ENCODE measurements at regions not wholly inside any gene's neighbourhood (a gene's known extent, or its start where the extent isn't known, plus 50 kb on each side); places are given as distances from the start of the nearest gene placed in this dataset.

DNA sequence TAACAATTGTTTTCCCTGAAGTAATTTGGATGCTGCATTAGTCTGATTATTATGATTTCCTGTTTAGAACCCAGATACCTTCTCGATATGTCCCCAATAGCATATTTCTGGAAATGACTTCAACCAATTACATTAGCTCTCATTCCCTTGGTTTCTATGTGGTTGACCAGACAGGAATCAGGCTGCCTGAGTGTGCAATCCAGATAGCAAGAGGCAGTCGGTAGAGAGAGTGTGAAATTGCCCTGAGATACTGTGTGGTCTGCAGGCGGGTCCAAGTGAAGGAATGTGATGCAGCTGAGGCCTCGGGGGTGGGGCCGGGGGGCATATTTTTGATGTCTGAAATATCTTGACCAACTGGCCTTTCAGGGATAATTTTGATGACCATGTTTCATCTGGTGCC lies 143.9 kb upstream of the ITGA6 start:
- no peak overlapping the region for H2AK5ac ChIP-seq (ENCODE audit: low read depth, low read length)
- no peaks in the 10 kb centered on the region for H3K27me3 ChIP-seq (replicated peaks in 1 of 4; ENCODE audit: control insufficient read depth in 3 of 4, extremely low read depth in 1 of 4, insufficient read depth in 3 of 4, low read length in 3 of 4)
- H4K5ac ChIP-seq (ENCODE audit: insufficient read length, low read depth, low read length), result no peak overlapping the region
- no peak for FAIRE-seq
- no peak overlapping the region for H3K4ac ChIP-seq (replicated peaks; ENCODE audit: insufficient read length, low read depth, low read length)
- H3K79me1 ChIP-seq (ENCODE audit: low read depth, low read length), result no peaks in the 10 kb centered on the region
- no peak overlapping the region for H3K14ac ChIP-seq (ENCODE audit: insufficient read length)
- H2BK15ac ChIP-seq (ENCODE audit: low read length), result no peak overlapping the region
- H3K23ac ChIP-seq (ENCODE audit: insufficient read length), result no peak overlapping the region
- DNase-seq (ENCODE audit: low read depth in 1 of 2, low spot score in 2 of 2), result no peak
- peaks cover 6 to 15% (median 9%) of the 10 kb centered on the region in 4 experiments for H3K4me1 ChIP-seq (replicated peaks in 1 of 4; ENCODE audit: control insufficient read depth in 3 of 4, insufficient read depth in 4 of 4, low read length in 3 of 4)
- H2AFZ ChIP-seq (ENCODE audit: low read length), result no peak overlapping the region
- TF ChIP-seq NANOG (IDR thresholded peaks at IDR 0.05; ENCODE audit: insufficient read depth, low read depth, low read length, poor library complexity, severe bottlenecking), result no peak
- TF ChIP-seq FOSL1 (IDR thresholded peaks at IDR 0.05; ENCODE audit: insufficient read depth, low read depth, low read length), result no peak
- no peak for TF ChIP-seq ZNF274 (IDR thresholded peaks at IDR 0.05; ENCODE audit: borderline replicate concordance, extremely low read depth, low read length)
- TF ChIP-seq SP1 (IDR thresholded peaks at IDR 0.05; ENCODE audit: low read depth, low read length), result no peak
- no peak for TF ChIP-seq SIX5 (IDR thresholded peaks at IDR 0.05; ENCODE audit: low read depth, low read length)
- no peaks in the 10 kb centered on the region for H3K9me3 ChIP-seq (ENCODE audit: insufficient read depth in 2 of 2, low read depth in 1 of 2, low read length in 1 of 2)
- H2BK12ac ChIP-seq (ENCODE audit: low read depth, low read length), result no peak overlapping the region
- H3K36me3 ChIP-seq (ENCODE audit: control insufficient read depth in 2 of 4, insufficient read depth in 4 of 4, low read length in 3 of 4), result no peaks in the 10 kb centered on the region
- H3K4me3 ChIP-seq (ENCODE audit: extremely low read depth in 1 of 4, insufficient read depth in 2 of 4, low read depth in 3 of 4, low read length in 4 of 4), result no peak overlapping the region
- H4K91ac ChIP-seq (replicated peaks; ENCODE audit: insufficient read length, low read length), result no peak overlapping the region
- no peak overlapping the region for H3K9ac ChIP-seq (replicated peaks in 1 of 4; ENCODE audit: extremely low read depth in 1 of 4, low read depth in 3 of 4, low read length in 3 of 4)
- H3K79me2 ChIP-seq (ENCODE audit: control insufficient read depth in 1 of 2, insufficient read depth in 2 of 2, low read length in 2 of 2), result no peaks in the 10 kb centered on the region
- H2BK20ac ChIP-seq (ENCODE audit: low read length), result no peak overlapping the region
- H2BK120ac ChIP-seq (replicated peaks; ENCODE audit: low read depth, low read length), result no peak overlapping the region
- H4K20me1 ChIP-seq (replicated peaks in 1 of 2; ENCODE audit: control insufficient read depth in 1 of 2, insufficient read depth in 2 of 2, low read length in 2 of 2), result no peaks in the 10 kb centered on the region
- H3K27ac ChIP-seq (ENCODE audit: low read depth, low read length), result no peak overlapping the region
- 81% methylated on average over 5 of the region's 5 CpGs; no CpG with 5 or more reads in 1 of the 2 experiments for WGBS, 2 experiments (ENCODE audit: extremely low coverage in 1 of 2, insufficient coverage in 1 of 2, insufficient read length in 1 of 2, insufficient replicate concordance in 2 of 2, low coverage in 1 of 2, low lambda C conversion rate in 2 of 2, missing lambda C conversion rate in 1 of 2)
- no peak overlapping the region for H4K8ac ChIP-seq (ENCODE audit: extremely low read depth, insufficient read depth, low read length)
- ChIA-PET POLR2A (ENCODE audit: partially characterized antibody) (no interaction called here), CTCF (ENCODE audit: partially characterized antibody) (interaction anchor here (0.7 to 2.3 kb wide), 4 partner anchors 8 to 24 kb away, joined by 3 to 12 read pairs (median 4); no protein-coding TSS in a partner anchor)
- H3K4me2 ChIP-seq (ENCODE audit: insufficient read depth in 1 of 2, low read depth in 2 of 2, low read length in 2 of 2), result no peak overlapping the region
- H2BK5ac ChIP-seq (ENCODE audit: low read depth, low read length), result no peak overlapping the region
- H3K23me2 ChIP-seq (ENCODE audit: low read depth, low read length), result no peaks in the 10 kb centered on the region
- H3K56ac ChIP-seq (replicated peaks; ENCODE audit: insufficient read length, low read depth, low read length), result no peak overlapping the region
- no peak overlapping the region for H3K18ac ChIP-seq (ENCODE audit: extremely low read depth, low read length)
